ENCODE measurements at regions not wholly inside any gene's neighbourhood (a gene's known extent, or its start where the extent isn't known, plus 50 kb on each side); places are given as distances from the start of the nearest gene placed in this dataset.

DNA sequence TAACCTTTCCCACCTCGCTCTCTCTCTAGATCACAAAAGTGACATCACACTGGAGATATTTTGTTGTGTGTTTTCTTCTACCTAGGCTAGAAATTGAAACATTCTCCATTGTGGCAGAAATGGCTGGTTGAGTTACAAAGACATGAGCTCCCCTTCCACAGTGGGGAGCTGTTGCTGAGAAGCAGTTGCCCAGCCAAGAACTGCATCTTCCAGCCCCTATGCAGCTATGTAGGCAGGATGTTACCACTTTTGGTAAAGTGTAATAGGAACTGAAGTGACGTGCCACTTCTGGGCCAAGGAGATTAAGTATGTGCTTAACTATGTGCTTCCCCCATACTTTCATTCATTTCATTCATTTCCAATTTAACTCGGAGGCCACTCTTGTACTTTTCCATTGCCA, 138.7 kb upstream of the E2F7 start:
- Mint-ChIP-seq H3K27me3 (no peaks in the 10 kb centered on the region), H3K4me1 (ENCODE audit: low read depth) (no peaks in the 10 kb centered on the region), H3K4me3 (no peak overlapping the region), H3K27ac (no peak overlapping the region), H3K9me3 (no peaks in the 10 kb centered on the region), H3K36me3 (ENCODE audit: low read depth) (no peaks in the 10 kb centered on the region)
- ATAC-seq (ENCODE audit: poor library complexity) (no peak), DNase-seq (no peak)
- Histone ChIP-seq H3K36me3 (ENCODE audit: insufficient read depth, low read length) (no peaks in the 10 kb centered on the region), H3K4me3 (ENCODE audit: low read length) (no peak overlapping the region), H3K27ac (ENCODE audit: low read depth in 1 of 2, low read length in 2 of 2) (no peak overlapping the region), H3K4me1 (ENCODE audit: insufficient read depth, low read length) (no peaks in the 10 kb centered on the region), H3K27me3 (ENCODE audit: control insufficient read depth in 1 of 2, insufficient read depth in 2 of 2, low read length in 2 of 2) (no peaks in the 10 kb centered on the region), H3K9me3 (ENCODE audit: control insufficient read depth in 1 of 2, insufficient read depth in 1 of 2, low read length in 2 of 2) (no peaks in the 10 kb centered on the region)
- ChIA-PET POLR2A (no interaction called here), CTCF (no interaction called here)
- no peak for TF ChIP-seq CTCF (IDR thresholded peaks at IDR 0.05)
- intact Hi-C loops (cut with DNase I, micrococcal nuclease), result no loop called here

DNA sequence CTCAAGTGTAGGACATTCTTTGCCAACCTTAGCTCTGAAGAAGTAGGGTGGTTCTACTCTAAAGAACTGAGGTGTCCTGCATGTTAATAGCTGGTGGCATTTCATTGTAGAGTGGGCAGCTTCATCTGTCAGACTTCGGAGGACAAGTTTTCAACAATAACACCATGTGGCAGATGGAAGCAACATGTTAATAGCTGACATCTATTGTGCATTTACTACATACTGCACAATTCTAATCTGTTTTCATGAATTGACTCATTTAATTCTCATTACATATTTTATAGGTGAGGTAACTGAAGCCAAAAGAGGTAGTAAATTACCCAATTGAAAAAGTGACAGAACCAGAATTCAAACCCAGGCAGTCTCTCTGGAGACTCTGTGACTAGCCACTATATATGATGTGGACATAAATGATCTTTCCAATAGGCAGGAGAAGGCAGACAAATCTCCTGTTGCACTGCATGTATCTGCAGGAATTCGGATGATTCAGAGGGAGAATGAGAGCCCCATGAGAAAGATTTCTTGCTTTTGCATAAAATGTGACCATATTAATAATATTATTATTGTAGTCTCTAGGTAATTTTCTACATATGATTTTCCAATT, 137.2 kb upstream of the E2F7 start:
- DNase-seq, result no peak
- no peak for ATAC-seq (ENCODE audit: poor library complexity)
- Histone ChIP-seq H3K9me3 (ENCODE audit: control insufficient read depth in 1 of 2, insufficient read depth in 1 of 2, low read length in 2 of 2) (no peaks in the 10 kb centered on the region), H3K36me3 (ENCODE audit: insufficient read depth, low read length) (no peaks in the 10 kb centered on the region), H3K27ac (ENCODE audit: low read depth in 1 of 2, low read length in 2 of 2) (no peak overlapping the region), H3K27me3 (ENCODE audit: control insufficient read depth in 1 of 2, insufficient read depth in 2 of 2, low read length in 2 of 2) (no peaks in the 10 kb centered on the region), H3K4me1 (ENCODE audit: insufficient read depth, low read length) (no peaks in the 10 kb centered on the region), H3K4me3 (ENCODE audit: low read length) (no peak overlapping the region)
- no peaks in the 10 kb centered on the region for H3K36me3 Mint-ChIP-seq (ENCODE audit: low read depth)
- H3K9me3 Mint-ChIP-seq, result no peaks in the 10 kb centered on the region
- no peaks in the 10 kb centered on the region for H3K4me1 Mint-ChIP-seq (ENCODE audit: low read depth)
- POLR2A ChIA-PET, result no interaction called here
- no peaks in the 10 kb centered on the region for H3K27me3 Mint-ChIP-seq
- TF ChIP-seq CTCF (IDR thresholded peaks at IDR 0.05), result no peak
- no peak overlapping the region for H3K27ac Mint-ChIP-seq
- intact Hi-C loops (cut with DNase I, micrococcal nuclease), result no loop called here
- no peak overlapping the region for H3K4me3 Mint-ChIP-seq
- CTCF ChIA-PET, result no interaction called here

DNA sequence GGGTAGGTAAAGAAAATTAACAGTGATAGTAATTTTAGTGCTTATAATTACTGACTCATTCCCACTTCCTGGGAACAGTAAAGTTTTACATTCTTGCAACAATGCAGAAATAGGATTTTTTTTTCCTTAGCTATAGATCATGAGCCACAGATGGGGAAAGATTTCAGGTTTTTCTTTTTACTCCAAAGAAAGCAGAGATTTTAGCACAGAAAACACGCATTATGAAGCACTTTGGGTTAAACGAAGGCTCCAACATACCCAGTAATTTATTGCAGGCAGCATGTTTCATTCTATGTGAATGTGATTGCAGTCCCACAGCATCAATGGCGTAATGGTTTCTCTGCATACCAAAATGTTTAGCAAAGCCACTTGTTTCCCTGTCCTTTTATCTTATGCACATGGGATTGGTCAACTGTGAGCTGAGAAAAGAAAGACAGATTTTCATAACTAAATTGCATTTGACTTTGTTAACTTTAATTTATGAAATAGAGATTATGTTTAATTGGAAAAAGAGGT, 124.6 kb upstream of the E2F7 start:
- no peaks in the 10 kb centered on the region for H3K27me3 Mint-ChIP-seq
- Histone ChIP-seq H3K27ac (ENCODE audit: low read depth in 1 of 2, low read length in 2 of 2) (no peak overlapping the region), H3K27me3 (ENCODE audit: control insufficient read depth in 1 of 2, insufficient read depth in 2 of 2, low read length in 2 of 2) (no peaks in the 10 kb centered on the region), H3K4me1 (ENCODE audit: insufficient read depth, low read length) (no peaks in the 10 kb centered on the region), H3K4me3 (ENCODE audit: low read length) (no peak overlapping the region), H3K9me3 (ENCODE audit: control insufficient read depth in 1 of 2, insufficient read depth in 1 of 2, low read length in 2 of 2) (no peaks in the 10 kb centered on the region), H3K36me3 (ENCODE audit: insufficient read depth, low read length) (no peaks in the 10 kb centered on the region)
- no peak for DNase-seq
- intact Hi-C loops (cut with DNase I, micrococcal nuclease), result no loop called here
- no peaks in the 10 kb centered on the region for H3K9me3 Mint-ChIP-seq
- no peak overlapping the region for H3K4me3 Mint-ChIP-seq
- TF ChIP-seq CTCF (IDR thresholded peaks at IDR 0.05), result no peak
- CTCF ChIA-PET, result no interaction called here
- no peak overlapping the region for H3K27ac Mint-ChIP-seq
- no peaks in the 10 kb centered on the region for H3K36me3 Mint-ChIP-seq (ENCODE audit: low read depth)
- H3K4me1 Mint-ChIP-seq (ENCODE audit: low read depth), result no peaks in the 10 kb centered on the region
- POLR2A ChIA-PET, result no interaction called here
- no peak for ATAC-seq (ENCODE audit: poor library complexity)

Data from CD4-positive, alpha-beta T cell (primary cell).